Activated CD4-positive, alpha-beta T cell treated with anti-CD3 and anti-CD28 coated beads for 24 hours (primary cell): ENCODE measurements at regions not wholly inside any gene's neighbourhood (a gene's known extent, or its start where the extent isn't known, plus 50 kb on each side); places are given as distances from the start of the nearest gene placed in this dataset.

Experiments used
- DNase-seq, 2 donors: peaks; one replicate each; pipeline ENCODE4 v3.0.0-alpha.2; 2020; ENCODE audit warnings: low read depth in 2 of 2

DNA sequence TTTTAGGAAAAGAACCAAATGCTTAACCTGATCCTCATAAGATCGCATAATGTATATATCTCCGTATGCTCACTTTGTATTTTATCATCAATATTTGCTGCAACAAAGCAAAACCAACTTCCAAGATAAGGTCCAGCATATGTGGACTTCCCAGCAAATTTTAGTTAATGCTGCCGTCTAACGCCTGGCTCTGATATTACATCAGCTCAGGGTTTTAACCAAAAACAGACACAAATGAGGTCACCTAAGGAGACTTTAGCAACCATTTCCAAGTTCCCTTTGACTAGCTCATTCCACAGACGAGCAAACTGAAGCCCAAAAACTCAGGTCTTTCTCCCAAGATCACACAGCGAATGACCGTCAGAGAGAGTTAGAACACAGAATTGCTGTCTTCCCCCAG lies 59.4 kb upstream of the UCN3 start:
- DNase-seq: no peak

GRCh38 chr10:5310914-5311313 lies 53.9 kb upstream of the UCN3 start:
- DNase-seq: no peak

- DNase-seq: no peak
These were observed 53.1 kb upstream of the UCN3 start for GRCh38 chr10:5311617-5312016.

DNA sequence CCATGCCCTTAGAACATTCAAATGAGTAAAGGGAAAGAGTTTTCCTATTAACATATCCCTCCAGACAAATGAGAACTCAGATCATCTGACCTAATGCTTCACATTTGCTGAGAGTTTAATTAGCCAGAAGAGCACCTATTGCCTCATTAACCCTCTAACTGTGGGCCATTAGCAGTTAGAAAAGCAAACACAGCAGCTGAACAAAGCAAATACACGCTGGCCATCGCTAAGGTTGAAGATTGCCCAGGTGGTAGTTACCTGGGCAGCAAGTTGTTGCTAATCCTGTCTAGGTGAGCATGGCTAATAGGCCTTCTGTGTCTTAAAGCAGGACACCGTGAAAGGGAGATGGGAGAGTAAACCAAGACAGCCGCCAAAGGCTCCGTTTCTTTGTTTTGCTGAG lies 49.9 kb upstream of the UCN3 start:
- DNase-seq: no peak
